ENCODE measurements at regions not wholly inside any gene's neighbourhood (a gene's known extent, or its start where the extent isn't known, plus 50 kb on each side); places are given as distances from the start of the nearest gene placed in this dataset.

GRCh38 chr4:26136615-26137014 is 184.2 kb upstream of the RBPJ start:
- no peak for DNase-seq (ENCODE audit: low read depth in 2 of 2)

- DNase-seq (ENCODE audit: low read depth in 2 of 2), result no peak
These were observed 183.5 kb upstream of the RBPJ start for GRCh38 chr4:26137288-26137687.

- DNase-seq (ENCODE audit: low read depth in 2 of 2), result no peak
These were observed 181.4 kb upstream of the RBPJ start for GRCh38 chr4:26139310-26139924.

GRCh38 chr4:26140150-26140898 is 180.5 kb upstream of the RBPJ start:
- DNase-seq (ENCODE audit: low read depth in 2 of 2), result no peak

GRCh38 chr4:26141051-26141721 is 179.6 kb upstream of the RBPJ start:
- no peak for DNase-seq (ENCODE audit: low read depth in 2 of 2)

- DNase-seq (ENCODE audit: low read depth in 2 of 2), result no peak
These were observed 178.7 kb upstream of the RBPJ start for GRCh38 chr4:26141911-26142638.

GRCh38 chr4:26144526-26145155 is 176.2 kb upstream of the RBPJ start:
- no peak for DNase-seq (ENCODE audit: low read depth in 2 of 2)

GRCh38 chr4:26145212-26145611 is 175.6 kb upstream of the RBPJ start:
- no peak for DNase-seq (ENCODE audit: low read depth in 2 of 2)

- DNase-seq (ENCODE audit: low read depth in 2 of 2), result no peak
These were observed 171.9 kb upstream of the RBPJ start for GRCh38 chr4:26148927-26149326.

GRCh38 chr4:26150948-26151347 is 169.9 kb upstream of the RBPJ start:
- DNase-seq (ENCODE audit: low read depth in 2 of 2), result peak in 1 of 2 donors; percentile 21

GRCh38 chr4:26151615-26152014 is 169.2 kb upstream of the RBPJ start:
- no peak for DNase-seq (ENCODE audit: low read depth in 2 of 2)

- DNase-seq (ENCODE audit: low read depth in 2 of 2), result no peak
These were observed 168.8 kb upstream of the RBPJ start for GRCh38 chr4:26152056-26152455.

GRCh38 chr4:26157541-26157940 is 163.3 kb upstream of the RBPJ start:
- no peak for DNase-seq (ENCODE audit: low read depth in 2 of 2)

- no peak for DNase-seq (ENCODE audit: low read depth in 2 of 2)
These were observed 160.2 kb upstream of the RBPJ start for GRCh38 chr4:26160591-26160990.

- DNase-seq (ENCODE audit: low read depth in 2 of 2), result peak in 1 of 2 donors; percentile 65
These were observed 159.6 kb upstream of the RBPJ start for GRCh38 chr4:26161030-26161824.

- DNase-seq (ENCODE audit: low read depth in 2 of 2), result no peak
These were observed 158.7 kb upstream of the RBPJ start for GRCh38 chr4:26162101-26162500.

- no peak for DNase-seq (ENCODE audit: low read depth in 2 of 2)
These were observed 157.1 kb upstream of the RBPJ start for GRCh38 chr4:26163425-26164362.

- DNase-seq (ENCODE audit: low read depth in 2 of 2), result no peak
These were observed 149.3 kb upstream of the RBPJ start for GRCh38 chr4:26171501-26171900.

- peak in 1 of 2 donors; percentile 6 for DNase-seq (ENCODE audit: low read depth in 2 of 2)
These were observed 148.9 kb upstream of the RBPJ start for GRCh38 chr4:26171941-26172340.

GRCh38 chr4:26173619-26174018 is 147.2 kb upstream of the RBPJ start:
- DNase-seq (ENCODE audit: low read depth in 2 of 2), result no peak

Data from lung microvascular endothelial cell (primary cell).